Chondrocyte (in vitro differentiated cells): ENCODE measurements at regions not wholly inside any gene's neighbourhood (a gene's known extent, or its start where the extent isn't known, plus 50 kb on each side); places are given as distances from the start of the nearest gene placed in this dataset.

Experiments
- DNase-seq: peaks from one replicate; pipeline ENCODE4 v3.0.0; 2021; ENCODE audit warnings: mixed read lengths, low spot score
- H3K27ac Mint-ChIP-seq: one replicate; pipeline ENCODE4 v1.8.0; 2021; ENCODE audit warnings: mild to moderate bottlenecking, moderate library complexity, mixed read lengths; ENCODE audit not compliant: unreplicated experiment
- H3K27me3 Mint-ChIP-seq: 2 replicates; pipeline ENCODE4 v1.8.0; 2021; ENCODE audit warnings: low read depth, mixed read lengths
- H3K36me3 Mint-ChIP-seq: 2 replicates; pipeline ENCODE4 v1.8.0; 2021; ENCODE audit warnings: low read depth, mixed read lengths
- H3K4me1 Mint-ChIP-seq: 2 replicates; pipeline ENCODE4 v1.8.0; 2021; ENCODE audit warnings: low read depth, mild to moderate bottlenecking, mixed read lengths
- H3K4me3 Mint-ChIP-seq: one replicate; pipeline ENCODE4 v1.8.0; 2021; ENCODE audit warnings: mild to moderate bottlenecking, moderate library complexity, mixed read lengths; ENCODE audit not compliant: unreplicated experiment
- H3K9me3 Mint-ChIP-seq: 2 replicates; pipeline ENCODE4 v1.8.0; 2021; ENCODE audit warnings: low read depth, mixed read lengths
- CTCF ChIP-seq: fragments of 200-600 bp; sonication (generic); IDR thresholded peaks from 2 replicates; pipeline ENCODE4 v1.5.0; 2021; ENCODE audit warnings: antibody characterized with exemption, mild to moderate bottlenecking, moderate library complexity

GRCh38 chr7:20064974-20065862 is 152.0 kb downstream of the MACC1 start:
- Mint-ChIP-seq H3K27ac (no peak overlapping the region), H3K9me3 (peaks cover 13% of the 10 kb centered on the region), H3K4me1 (peaks cover 12% of the 10 kb centered on the region), H3K36me3 (no peaks in the 10 kb centered on the region), H3K27me3 (peaks cover 2% of the 10 kb centered on the region), H3K4me3 (no peak overlapping the region)
- TF ChIP-seq CTCF, result no peak
- DNase-seq, result no peak

DNA sequence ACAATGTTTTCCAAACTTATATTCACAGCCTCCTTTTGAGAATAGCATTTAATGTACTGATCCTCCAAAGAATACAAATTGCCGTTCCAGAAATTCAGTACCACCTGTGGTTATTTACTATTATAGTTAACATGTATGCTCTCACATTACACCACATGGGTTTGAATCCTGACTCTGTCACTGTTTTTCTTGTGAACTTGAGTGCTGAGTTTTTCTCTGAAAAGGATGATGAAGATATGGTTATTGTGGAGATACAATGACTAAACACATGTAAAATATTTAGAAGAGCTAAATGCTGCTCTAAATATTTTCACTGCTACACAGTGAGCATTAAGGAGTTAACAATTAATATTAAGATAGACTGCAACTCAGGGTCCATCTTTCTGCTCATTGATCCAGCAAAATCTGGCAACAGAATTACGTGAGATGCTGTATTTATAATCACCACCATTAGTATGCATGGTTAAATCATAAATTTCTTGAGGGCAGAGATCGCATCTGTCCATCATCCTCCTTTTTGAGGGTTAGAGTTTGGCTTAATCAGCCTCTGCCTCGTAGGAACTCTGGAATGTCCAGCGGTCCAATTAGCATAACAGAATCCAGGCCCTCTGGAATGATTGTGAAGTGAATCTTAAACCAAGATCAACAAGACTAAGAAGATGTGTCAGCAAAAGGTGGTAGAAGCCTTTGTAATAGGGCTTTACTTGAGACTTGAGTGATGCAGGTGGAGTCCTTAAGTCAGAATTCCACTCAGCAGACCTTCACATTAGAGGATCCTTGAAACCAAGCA is 152.8 kb downstream of the MACC1 start:
- Mint-ChIP-seq H3K36me3 (no peaks in the 10 kb centered on the region), H3K4me3 (no peak overlapping the region), H3K27ac (no peak overlapping the region), H3K27me3 (peaks cover 2% of the 10 kb centered on the region), H3K4me1 (peaks cover 12% of the 10 kb centered on the region), H3K9me3 (peaks cover 13% of the 10 kb centered on the region)
- DNase-seq, result no peak
- no peak for TF ChIP-seq CTCF

- Mint-ChIP-seq H3K36me3 (no peaks in the 10 kb centered on the region), H3K4me3 (no peak overlapping the region), H3K27me3 (no peaks in the 10 kb centered on the region), H3K4me1 (peaks cover 12% of the 10 kb centered on the region), H3K27ac (no peak overlapping the region), H3K9me3 (peaks cover 8% of the 10 kb centered on the region)
- TF ChIP-seq CTCF, result no peak
- DNase-seq, result no peak
Observed at GRCh38 chr7:20063644-20064043, 153.5 kb downstream of the MACC1 start.

DNA sequence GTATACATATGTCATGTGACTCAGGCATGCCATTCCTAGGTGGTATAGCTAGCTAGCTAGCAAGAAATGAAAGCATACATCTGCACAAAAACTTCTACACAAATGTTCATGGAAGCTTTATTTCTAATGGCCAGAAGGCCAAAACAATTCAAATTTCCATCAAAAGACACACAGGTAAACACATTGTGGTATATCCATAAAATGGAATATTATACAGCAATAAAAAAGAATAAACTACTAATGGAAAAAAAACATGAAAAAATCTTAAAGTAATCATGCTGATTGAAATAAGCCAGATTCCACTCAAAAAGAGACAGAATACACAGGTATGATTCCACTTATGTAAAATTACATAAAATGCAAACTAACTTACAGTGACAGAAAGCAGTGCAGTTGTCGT is 154.3 kb downstream of the MACC1 start:
- DNase-seq, result no peak
- Mint-ChIP-seq H3K36me3 (no peaks in the 10 kb centered on the region), H3K9me3 (peaks cover 8% of the 10 kb centered on the region), H3K27ac (no peak overlapping the region), H3K4me1 (peaks cover 12% of the 10 kb centered on the region), H3K4me3 (no peak overlapping the region), H3K27me3 (no peaks in the 10 kb centered on the region)
- TF ChIP-seq CTCF, result no peak

- Mint-ChIP-seq H3K4me1 (no peaks in the 10 kb centered on the region), H3K9me3 (peaks cover 19% of the 10 kb centered on the region), H3K27me3 (peaks cover 3% of the 10 kb centered on the region), H3K27ac (no peak overlapping the region), H3K36me3 (peaks cover 2% of the 10 kb centered on the region), H3K4me3 (no peak overlapping the region)
- TF ChIP-seq CTCF, result no peak
- DNase-seq, result no peak
Observed at GRCh38 chr7:20053334-20054104, 163.7 kb downstream of the MACC1 start.
